K562 (cell line): ENCODE measurements at regions not wholly inside any gene's neighbourhood (a gene's known extent, or its start where the extent isn't known, plus 50 kb on each side); places are given as distances from the start of the nearest gene placed in this dataset.

ENCODE experiments used
- ARID4B ChIP-seq: sonication (generic); formaldehyde crosslinking; IDR thresholded peaks from 2 replicates; pipeline ENCODE4 v1.8.0; 2022; ENCODE audit warnings: mild to moderate bottlenecking, missing genetic modification reagents
- CBFB ChIP-seq: sonication (generic); formaldehyde crosslinking; IDR thresholded peaks from 2 replicates; pipeline ENCODE4 v1.4.0; 2020; ENCODE audit warnings: mild to moderate bottlenecking, missing genetic modification reagents
- CREM ChIP-seq: IDR thresholded peaks from 2 replicates; pipeline ENCODE4 v1.6.1; 2014; ENCODE audit warnings: antibody characterized with exemption, low read depth
- CTBP1 ChIP-seq: fragments of 450-650 bp; IDR thresholded peaks from 2 replicates; pipeline ENCODE4 v1.6.1; 2016; ENCODE audit warnings: borderline replicate concordance
- ETS1 ChIP-seq: conservative IDR thresholded peaks from 2 replicates; pipeline ENCODE4 v1.6.1; 2011; ENCODE audit warnings: low read depth, mild to moderate bottlenecking, low read length; ENCODE audit not compliant: control insufficient read depth
- FOXA3 ChIP-seq, 2 experiments: fragments of 450-650 bp in 1 of 2; sonication (generic) in 1 of 2; formaldehyde crosslinking; IDR thresholded peaks in 1 of 2; conservative IDR thresholded peaks in 1 of 2; 2 replicates each; pipeline versions ENCODE4 v1.4.0 to v1.8.0; 2020 to 2022; ENCODE audit warnings: mild to moderate bottlenecking in 2 of 2, missing genetic modification reagents in 1 of 2
- HNRNPH1 ChIP-seq: fragments of 200-400 bp; formaldehyde crosslinking; optimal IDR thresholded peaks from 2 replicates; pipeline ENCODE3; 2017; ENCODE audit warnings: low read depth, mild to moderate bottlenecking, low read length, moderate library complexity
- KDM1A ChIP-seq, 2 experiments: fragments of 450-650 bp; IDR thresholded peaks; 2 replicates each; pipeline ENCODE4 v1.6.1; 2016; ENCODE audit warnings: mild to moderate bottlenecking in 2 of 2
- MAZ ChIP-seq, 2 experiments: fragments of 450-650 bp in 1 of 2; sonication (generic) in 1 of 2; formaldehyde crosslinking; IDR thresholded peaks in 1 of 2; conservative IDR thresholded peaks in 1 of 2; 2 replicates each; pipeline versions ENCODE4 v1.4.0 to v1.5.0; 2020; ENCODE audit warnings: mild to moderate bottlenecking in 1 of 2, missing genetic modification reagents in 1 of 2
- PRDM10 ChIP-seq: fragments of 450-650 bp; IDR thresholded peaks from 2 replicates; pipeline ENCODE4 v1.6.1; 2018; ENCODE audit not compliant: partially characterized antibody
- STAT6 ChIP-seq: sonication (generic); formaldehyde crosslinking; IDR thresholded peaks from 2 replicates; pipeline ENCODE4 v1.8.1; 2023; ENCODE audit warnings: mild to moderate bottlenecking, missing genetic modification reagents
- USF1 ChIP-seq: sonication (generic); formaldehyde crosslinking; IDR thresholded peaks from 2 replicates; pipeline ENCODE4 v1.9.0; 2022; ENCODE audit warnings: mild to moderate bottlenecking, missing genetic modification reagents
- ZBTB7A ChIP-seq: IDR thresholded peaks from 2 replicates; pipeline ENCODE4 v1.6.1; 2011; ENCODE audit warnings: low read depth, mild to moderate bottlenecking, low read length, moderate library complexity, borderline replicate concordance; ENCODE audit not compliant: control insufficient read depth

- TF ChIP-seq USF1 (CRISPR knock-in tag) (peak; percentile 87), HNRNPH1 (no peak), STAT6 (0 out of 2 replicates have a peak, but pooled peaks have one; percentile 64), CREM (peak; percentile 85), ZBTB7A (peak; percentile 77; the same call in 1 of the 2 replicates), FOXA3 (CRISPR knock-in tag; conservative IDR thresholded peaks at IDR 0.05 in 1 of 2, IDR thresholded peaks at IDR 0.05 in 1 of 2) (no peak), PRDM10 (peak; percentile 89), ARID4B (peak; percentile 98), ETS1 (peak; percentile 94; the same call in 1 of the 2 replicates), MAZ (CRISPR knock-in tag; conservative IDR thresholded peaks at IDR 0.05 in 1 of 2, IDR thresholded peaks at IDR 0.05 in 1 of 2) (peak; percentile 44 to 45; a peak in 2 of 4 replicates), CBFB (CRISPR knock-in tag) (no peak), KDM1A (IDR thresholded peaks at IDR 0.05) (peak; percentile 78 to 88), CTBP1 (peak; percentile 66; the same call in 1 of the 2 replicates)
Observed at GRCh38 chr9:129258124-129258822, 80.2 kb upstream of the IER5L start (continued).
